ENCODE measurements at regions not wholly inside any gene's neighbourhood (a gene's known extent, or its start where the extent isn't known, plus 50 kb on each side); places are given as distances from the start of the nearest gene placed in this dataset.
"Not testable (repeated sequence)": the region's sequence is repeated elsewhere in the genome, so short reads cannot be mapped to it uniquely, and the experiment has no call there.

- DNase-seq (ENCODE audit: low spot score) = no peak
- no peak for TF ChIP-seq CTCF (IDR thresholded peaks at IDR 0.05; ENCODE audit: extremely low read depth, missing control alignments)
These were observed 60.2 kb upstream of the MAP4K3 start for GRCh38 chr2:39497082-39497801.

GRCh38 chr2:39498176-39498575 lies 61.1 kb upstream of the MAP4K3 start:
- DNase-seq (ENCODE audit: low spot score) = not testable (repeated sequence)

GRCh38 chr2:39498786-39499185 lies 61.7 kb upstream of the MAP4K3 start:
- no peak for DNase-seq (ENCODE audit: low spot score)
- no peak for TF ChIP-seq CTCF (IDR thresholded peaks at IDR 0.05; ENCODE audit: extremely low read depth, missing control alignments)

- DNase-seq (ENCODE audit: low spot score) = no peak
- TF ChIP-seq CTCF (IDR thresholded peaks at IDR 0.05; ENCODE audit: extremely low read depth, missing control alignments) = no peak
These were observed 62.3 kb upstream of the MAP4K3 start for GRCh38 chr2:39499336-39499735.

GRCh38 chr2:39501412-39501811 lies 64.3 kb upstream of the MAP4K3 start:
- no peak for DNase-seq (ENCODE audit: low spot score)
- TF ChIP-seq CTCF (IDR thresholded peaks at IDR 0.05; ENCODE audit: extremely low read depth, missing control alignments) = no peak

- DNase-seq (ENCODE audit: low spot score) = no peak
- TF ChIP-seq CTCF (IDR thresholded peaks at IDR 0.05; ENCODE audit: extremely low read depth, missing control alignments) = no peak
These were observed 66.2 kb upstream of the MAP4K3 start for GRCh38 chr2:39503277-39503676.

GRCh38 chr2:39504790-39505335 lies 67.8 kb upstream of the MAP4K3 start:
- DNase-seq (ENCODE audit: low spot score) = no peak
- TF ChIP-seq CTCF (IDR thresholded peaks at IDR 0.05; ENCODE audit: extremely low read depth, missing control alignments) = no peak

GRCh38 chr2:39506215-39506614 lies 69.1 kb upstream of the MAP4K3 start:
- TF ChIP-seq CTCF (IDR thresholded peaks at IDR 0.05; ENCODE audit: extremely low read depth, missing control alignments) = no peak
- DNase-seq (ENCODE audit: low spot score) = no peak
